HepG2 (cell line): ENCODE measurements at regions not wholly inside any gene's neighbourhood (a gene's known extent, or its start where the extent isn't known, plus 50 kb on each side); places are given as distances from the start of the nearest gene placed in this dataset.
A peak's percentile ranks its signal among the peaks of the same experiment; 100 is the strongest.

Experiments
- ATAC-seq: fragments of 200-7000 bp; cut with Tn5 transposase; 3 replicates; pipeline ENCODE4 v1.9.1; 2020; ENCODE audit warnings: mild to moderate bottlenecking, moderate library complexity
- BruUV-seq: library from RNA; stranded (reverse); fragments of 400-500 nt; replicated peaks from 2 replicates; lab custom pipeline; 2021; lab: Mats Ljungman, UMichigan
- CTCF ChIA-PET: fragments of 300-600 bp; formaldehyde crosslinking; extraction: SDS; loops from one replicate; lab custom pipeline; 2021; ENCODE audit warnings: low total read pairs, inconsistent platforms, low intra/inter-chr PET ratio; lab: Yijun Ruan, JAX
- POLR2A ChIA-PET: fragments of 350-600 bp; sonication (Branson Sonifier 250); formaldehyde crosslinking; loops from one replicate; lab custom pipeline; 2020; ENCODE audit warnings: antibody characterized with exemption, inconsistent platforms; lab: Yijun Ruan, JAX
- DNase-seq: peaks from one replicate; pipeline ENCODE4 v3.0.0-alpha.2; 2015; ENCODE audit warnings: low spot score
- FAIRE-seq: peaks from 3 replicates; lab custom pipeline; 2011; peaks lifted over from hg19 to GRCh38; lab: Jason Lieb, UNC
- H2AFZ ChIP-seq: one replicate; pipeline ENCODE4 v1.6.1; 2011; ENCODE audit warnings: low read length, inconsistent platforms
- H3K27ac ChIP-seq: fragments of 300-600 bp; 3 replicates; pipeline ENCODE4 v1.8.0; 2011; ENCODE audit warnings: mixed run types, mild to moderate bottlenecking, mixed read lengths, low read length, inconsistent platforms; ENCODE audit not compliant: insufficient read depth; ENCODE audit errors: extremely low read length
- H3K27me3 ChIP-seq, 2 experiments: fragments of 200-600 bp in 1 of 2; 2 replicates in 1 of 2; 3 replicates in 1 of 2; pipeline versions ENCODE4 v1.6.0 to v1.8.0; 2011; ENCODE audit warnings: low read length in 2 of 2, mild to moderate bottlenecking in 2 of 2, moderate library complexity in 2 of 2, inconsistent platforms in 1 of 2; ENCODE audit not compliant: insufficient read depth in 2 of 2, control insufficient read depth in 1 of 2
- H3K36me3 ChIP-seq, 2 experiments: fragments of 200-600 bp in 1 of 2; replicated peaks in 1 of 2; 2 replicates in 1 of 2; 3 replicates in 1 of 2; pipeline versions ENCODE4 v1.5.1 to v1.8.0; 2011; ENCODE audit warnings: low read length in 2 of 2, inconsistent platforms in 1 of 2; ENCODE audit not compliant: insufficient read depth in 2 of 2, control insufficient read depth in 1 of 2
- H3K4me1 ChIP-seq: 2 replicates; pipeline ENCODE4 v1.5.1; 2012; ENCODE audit warnings: low read length, inconsistent platforms; ENCODE audit not compliant: insufficient read depth
- H3K4me2 ChIP-seq: 2 replicates; pipeline ENCODE4 v1.6.0; 2011; ENCODE audit warnings: low read depth, low read length, inconsistent platforms
- H3K4me3 ChIP-seq, 3 experiments: fragments of 200-600 bp in 1 of 3; sonication (generic), shearing (Covaris generic) in 1 of 3; replicated peaks in 1 of 3; 2 replicates each; pipeline ENCODE4 v1.5.1; 2011 to 2016; ENCODE audit warnings: low read length in 3 of 3, inconsistent platforms in 2 of 3, low read depth in 2 of 3, mild to moderate bottlenecking in 2 of 3, control low read depth in 1 of 3, mixed read lengths in 1 of 3; ENCODE audit not compliant: insufficient read depth in 1 of 3
- H3K79me2 ChIP-seq: one replicate; pipeline ENCODE4 v1.6.1; 2011; ENCODE audit warnings: low read length, inconsistent platforms; ENCODE audit not compliant: insufficient read depth
- H3K9ac ChIP-seq: 2 replicates; pipeline ENCODE4 v1.6.0; 2011; ENCODE audit warnings: mild to moderate bottlenecking, low read depth, low read length, inconsistent platforms; ENCODE audit not compliant: insufficient read depth
- H3K9me3 ChIP-seq: 2 replicates; pipeline ENCODE4 v1.5.1; 2012; ENCODE audit warnings: mild to moderate bottlenecking, low read length
- H4K20me1 ChIP-seq: 2 replicates; pipeline ENCODE4 v1.6.0; 2011; ENCODE audit warnings: inconsistent platforms, mild to moderate bottlenecking, low read length, moderate library complexity; ENCODE audit not compliant: insufficient read depth
- MAFF ChIP-seq: IDR thresholded peaks from 2 replicates; pipeline ENCODE4 v1.6.1; 2011; ENCODE audit warnings: low read depth, low read length, improper control_type of control experiment
- MAFK ChIP-seq, 2 experiments: IDR thresholded peaks in 1 of 2; conservative IDR thresholded peaks in 1 of 2; 2 replicates each; pipeline ENCODE4 v1.6.1; 2011; ENCODE audit warnings: improper control_type of control experiment in 2 of 2, low read length in 2 of 2
- NFE2L2 ChIP-seq: fragments of 150-350 bp; IDR thresholded peaks from 2 replicates; pipeline ENCODE4 v1.6.1; 2014; ENCODE audit warnings: low read length
- U2AF1 ChIP-seq: fragments of 200-400 bp; formaldehyde crosslinking; optimal IDR thresholded peaks from 2 replicates; pipeline ENCODE3; 2017; ENCODE audit warnings: mild to moderate bottlenecking, low read depth, low read length
- ZFP36L1 ChIP-seq: sonication (generic); formaldehyde crosslinking; IDR thresholded peaks from 2 replicates; pipeline ENCODE4 v1.8.0; 2022; ENCODE audit warnings: mild to moderate bottlenecking, missing genetic modification reagents, moderate library complexity
- ZKSCAN1 ChIP-seq: fragments of 150-350 bp; IDR thresholded peaks from 2 replicates; pipeline ENCODE4 v1.6.1; 2014; ENCODE audit warnings: low read length
- ZNF44 ChIP-seq: sonication (generic); formaldehyde crosslinking; IDR thresholded peaks from 2 replicates; pipeline ENCODE4 v1.5.1; 2020; ENCODE audit warnings: mild to moderate bottlenecking, missing genetic modification reagents
- WGBS: methylation state at CpG from one replicate; pipeline ENCODE4 v1.1.6; 2017; ENCODE audit warnings: low lambda C conversion rate; 5-methylcytosine and 5-hydroxymethylcytosine counted together
- in situ Hi-C: cut with HindIII; loops from 2 replicates; pipeline ENCODE4 v1.10.0; 2017; ENCODE audit warnings: low pct_unique_long_range_greater_than_20kb; ENCODE audit not compliant: extremely low pct_ligation_motif_present
- intact Hi-C: fragments of 100-400 bp; cut with micrococcal nuclease; formaldehyde crosslinking; loops from one replicate; pipeline ENCODE4 v1.10.0; 2022; ENCODE audit not compliant: unreplicated experiment
- TF ChIP-seq, protein P1 (sequence below): sonication (generic); formaldehyde crosslinking; IDR thresholded peaks from 2 replicates; pipeline ENCODE4 v1.8.1; 2023; ENCODE audit warnings: mild to moderate bottlenecking, missing genetic modification reagents

GRCh38 chr6:147849401-147850330 is 341.2 kb downstream of the SAMD5 start (continued):
- TF ChIP-seq, protein P1, sequence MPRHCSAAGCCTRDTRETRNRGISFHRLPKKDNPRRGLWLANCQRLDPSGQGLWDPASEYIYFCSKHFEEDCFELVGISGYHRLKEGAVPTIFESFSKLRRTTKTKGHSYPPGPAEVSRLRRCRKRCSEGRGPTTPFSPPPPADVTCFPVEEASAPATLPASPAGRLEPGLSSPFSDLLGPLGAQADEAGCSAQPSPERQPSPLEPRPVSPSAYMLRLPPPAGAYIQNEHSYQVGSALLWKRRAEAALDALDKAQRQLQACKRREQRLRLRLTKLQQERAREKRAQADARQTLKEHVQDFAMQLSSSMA (CRISPR knock-in tag): no peak
- TF ChIP-seq MAFF: peak; percentile 80
- peak; percentile 77 to 84 for TF ChIP-seq MAFK (conservative IDR thresholded peaks at IDR 0.05 in 1 of 2, IDR thresholded peaks at IDR 0.05 in 1 of 2; ENCODE audit: low read length in 2 of 2)

GRCh38 chr6:147852772-147853171 is 344.3 kb downstream of the SAMD5 start:
- H3K36me3 ChIP-seq: no peaks in the 10 kb centered on the region
- intact Hi-C loops: no loop called here
- FAIRE-seq: no peak
- in situ Hi-C loops: no loop called here
- CTCF ChIA-PET: no interaction called here
- no peaks in the 10 kb centered on the region for H4K20me1 ChIP-seq
- no peak overlapping the region for H3K9ac ChIP-seq
- ATAC-seq: no peak
- H3K4me2 ChIP-seq: no peak overlapping the region
- TF ChIP-seq ZKSCAN1 (no peak), U2AF1 (no peak), ZNF44 (no peak), NFE2L2 (no peak), ZFP36L1 (CRISPR knock-in tag) (no peak)
- TF ChIP-seq, all 625 proteins: peak for 0
- 27% methylated on average over 2 of the region's 2 CpGs for WGBS
- Histone ChIP-seq H3K4me1 (no peaks in the 10 kb centered on the region), H3K9me3 (no peaks in the 10 kb centered on the region), H3K27ac (no peak overlapping the region), H3K79me2 (no peaks in the 10 kb centered on the region), H2AFZ (no peak overlapping the region), H3K4me3 (no peak overlapping the region), H3K27me3 (no peaks in the 10 kb centered on the region)
- no TSS peak for BruUV-seq
- POLR2A ChIA-PET: no interaction called here
- DNase-seq: no peak
